ENCODE measurements at regions not wholly inside any gene's neighbourhood (a gene's known extent, or its start where the extent isn't known, plus 50 kb on each side); places are given as distances from the start of the nearest gene placed in this dataset.

DNA sequence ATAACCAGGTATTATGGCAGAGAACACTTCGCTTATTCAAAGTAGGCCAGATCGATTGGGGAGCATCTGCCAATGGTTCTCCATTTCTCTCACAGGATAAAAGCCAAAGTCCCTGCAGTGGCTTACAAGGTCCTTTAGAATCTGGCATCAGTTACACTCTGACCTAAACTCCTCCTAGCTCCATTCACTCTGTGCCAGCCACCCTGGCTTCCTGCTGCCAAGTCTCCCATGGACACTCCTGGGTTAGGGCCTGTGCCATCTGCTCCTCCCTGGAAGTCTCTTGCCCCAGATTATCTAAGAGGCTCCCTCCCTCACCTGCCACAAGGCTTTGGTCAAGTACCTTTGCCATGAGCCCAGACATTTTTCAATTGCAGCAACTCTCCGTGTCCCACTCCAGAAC, 649.2 kb downstream of the DACH1 start:
- H3K4me3 ChIP-seq (ENCODE audit: low read depth in 2 of 2, low read length in 1 of 2): no peak overlapping the region
- H4K20me1 ChIP-seq (ENCODE audit: insufficient read depth): no peaks in the 10 kb centered on the region
- H3F3A ChIP-seq (replicated peaks; ENCODE audit: insufficient read depth): no peaks in the 10 kb centered on the region
- no peak overlapping the region for H2AFZ ChIP-seq (ENCODE audit: low read depth)
- H3K79me2 ChIP-seq (ENCODE audit: insufficient read depth): no peaks in the 10 kb centered on the region
- H3K9ac ChIP-seq: no peak overlapping the region
- TF ChIP-seq TAF1 (IDR thresholded peaks at IDR 0.05; ENCODE audit: borderline replicate concordance, low read depth, low read length) (no peak), CHD2 (IDR thresholded peaks at IDR 0.05; ENCODE audit: low read length, partially characterized antibody) (no peak), EZH2phosphoT487 (IDR thresholded peaks at IDR 0.05; ENCODE audit: borderline replicate concordance, low read depth) (no peak), REST (IDR thresholded peaks at IDR 0.05; ENCODE audit: low read depth, low read length) (no peak), GATA2 (CRISPR knock-in tag; IDR thresholded peaks at IDR 0.05) (no peak), MEF2A (IDR thresholded peaks at IDR 0.05; ENCODE audit: borderline replicate concordance, low read depth) (no peak), ELF1 (IDR thresholded peaks at IDR 0.05) (no peak), RAD21 (IDR thresholded peaks at IDR 0.05; ENCODE audit: low read length) (no peak), FOSL2 (IDR thresholded peaks at IDR 0.05; ENCODE audit: borderline replicate concordance, low read depth) (no peak), RFX5 (IDR thresholded peaks at IDR 0.05; ENCODE audit: low read length) (no peak), JUND (IDR thresholded peaks at IDR 0.05) (no peak)
- H3K27ac ChIP-seq (ENCODE audit: low read depth in 2 of 2, low read length in 1 of 2): no peak overlapping the region
- no peaks in the 10 kb centered on the region for H3K27me3 ChIP-seq (ENCODE audit: insufficient read depth)
- ChIA-PET POLR2A (no interaction called here), CTCF (no interaction called here)
- H3K9me3 ChIP-seq: no peaks in the 10 kb centered on the region
- DNase-seq: no peak
- no peak overlapping the region for H3K4me2 ChIP-seq
- H3K9me2 ChIP-seq: no peaks in the 10 kb centered on the region
- no peaks in the 10 kb centered on the region for H3K36me3 ChIP-seq (replicated peaks in 1 of 2; ENCODE audit: control insufficient read depth in 1 of 2, insufficient read depth in 2 of 2, low read length in 1 of 2)
- peaks cover 0 to 4% of the 10 kb centered on the region in 2 experiments; a peak in 2 of 4 replicates for H3K4me1 ChIP-seq (ENCODE audit: control insufficient read depth in 1 of 2, insufficient read depth in 2 of 2, low read depth in 1 of 2, low read length in 1 of 2)
- 67% methylated on average over 3 of the region's 3 CpGs for WGBS (ENCODE audit: low lambda C conversion rate)

GRCh38 chr13:71214821-71215220, 652.2 kb downstream of the DACH1 start:
- Histone ChIP-seq H2AFZ (ENCODE audit: low read depth) (no peak overlapping the region), H3F3A (replicated peaks; ENCODE audit: insufficient read depth) (no peaks in the 10 kb centered on the region), H3K79me2 (ENCODE audit: insufficient read depth) (no peaks in the 10 kb centered on the region), H3K27ac (ENCODE audit: low read depth in 2 of 2, low read length in 1 of 2) (no peak overlapping the region), H3K27me3 (ENCODE audit: insufficient read depth) (no peaks in the 10 kb centered on the region), H3K9ac (no peak overlapping the region), H3K9me2 (no peaks in the 10 kb centered on the region), H3K36me3 (replicated peaks in 1 of 2; ENCODE audit: control insufficient read depth in 1 of 2, insufficient read depth in 2 of 2, low read length in 1 of 2) (no peaks in the 10 kb centered on the region), H4K20me1 (ENCODE audit: insufficient read depth) (no peaks in the 10 kb centered on the region), H3K4me2 (no peak overlapping the region), H3K4me1 (ENCODE audit: control insufficient read depth in 1 of 2, insufficient read depth in 2 of 2, low read depth in 1 of 2, low read length in 1 of 2) (peaks cover 0 to 4% of the 10 kb centered on the region in 2 experiments; a peak in 2 of 4 replicates), H3K4me3 (ENCODE audit: low read depth in 2 of 2, low read length in 1 of 2) (no peak overlapping the region), H3K9me3 (no peaks in the 10 kb centered on the region)
- CTCF ChIA-PET: no interaction called here
- WGBS (ENCODE audit: low lambda C conversion rate): 85% methylated on average over 4 of the region's 4 CpGs
- POLR2A ChIA-PET: no interaction called here
- DNase-seq: no peak
- TF ChIP-seq USF2 (IDR thresholded peaks at IDR 0.05; ENCODE audit: borderline replicate concordance, low read depth, low read length) (no peak), ELF1 (IDR thresholded peaks at IDR 0.05) (no peak), YY1 (IDR thresholded peaks at IDR 0.05; ENCODE audit: low read depth) (no peak), POLR2AphosphoS5 (IDR thresholded peaks at IDR 0.05; ENCODE audit: low read depth, low read length) (no peak), IRF3 (IDR thresholded peaks at IDR 0.05; ENCODE audit: low read depth, low read length) (no peak), RCOR1 (IDR thresholded peaks at IDR 0.05; ENCODE audit: low read length) (no peak), TEAD4 (IDR thresholded peaks at IDR 0.05; ENCODE audit: borderline replicate concordance, insufficient read depth) (no peak), CHD2 (IDR thresholded peaks at IDR 0.05; ENCODE audit: low read length, partially characterized antibody) (no peak), EZH2phosphoT487 (IDR thresholded peaks at IDR 0.05; ENCODE audit: borderline replicate concordance, low read depth) (no peak), GATA2 (CRISPR knock-in tag; IDR thresholded peaks at IDR 0.05) (no peak), TAF1 (IDR thresholded peaks at IDR 0.05; ENCODE audit: borderline replicate concordance, low read depth, low read length) (no peak)
- TF ChIP-seq, protein P1, sequence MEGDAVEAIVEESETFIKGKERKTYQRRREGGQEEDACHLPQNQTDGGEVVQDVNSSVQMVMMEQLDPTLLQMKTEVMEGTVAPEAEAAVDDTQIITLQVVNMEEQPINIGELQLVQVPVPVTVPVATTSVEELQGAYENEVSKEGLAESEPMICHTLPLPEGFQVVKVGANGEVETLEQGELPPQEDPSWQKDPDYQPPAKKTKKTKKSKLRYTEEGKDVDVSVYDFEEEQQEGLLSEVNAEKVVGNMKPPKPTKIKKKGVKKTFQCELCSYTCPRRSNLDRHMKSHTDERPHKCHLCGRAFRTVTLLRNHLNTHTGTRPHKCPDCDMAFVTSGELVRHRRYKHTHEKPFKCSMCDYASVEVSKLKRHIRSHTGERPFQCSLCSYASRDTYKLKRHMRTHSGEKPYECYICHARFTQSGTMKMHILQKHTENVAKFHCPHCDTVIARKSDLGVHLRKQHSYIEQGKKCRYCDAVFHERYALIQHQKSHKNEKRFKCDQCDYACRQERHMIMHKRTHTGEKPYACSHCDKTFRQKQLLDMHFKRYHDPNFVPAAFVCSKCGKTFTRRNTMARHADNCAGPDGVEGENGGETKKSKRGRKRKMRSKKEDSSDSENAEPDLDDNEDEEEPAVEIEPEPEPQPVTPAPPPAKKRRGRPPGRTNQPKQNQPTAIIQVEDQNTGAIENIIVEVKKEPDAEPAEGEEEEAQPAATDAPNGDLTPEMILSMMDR (IDR thresholded peaks at IDR 0.05): no peak
- TF ChIP-seq, protein P2, sequence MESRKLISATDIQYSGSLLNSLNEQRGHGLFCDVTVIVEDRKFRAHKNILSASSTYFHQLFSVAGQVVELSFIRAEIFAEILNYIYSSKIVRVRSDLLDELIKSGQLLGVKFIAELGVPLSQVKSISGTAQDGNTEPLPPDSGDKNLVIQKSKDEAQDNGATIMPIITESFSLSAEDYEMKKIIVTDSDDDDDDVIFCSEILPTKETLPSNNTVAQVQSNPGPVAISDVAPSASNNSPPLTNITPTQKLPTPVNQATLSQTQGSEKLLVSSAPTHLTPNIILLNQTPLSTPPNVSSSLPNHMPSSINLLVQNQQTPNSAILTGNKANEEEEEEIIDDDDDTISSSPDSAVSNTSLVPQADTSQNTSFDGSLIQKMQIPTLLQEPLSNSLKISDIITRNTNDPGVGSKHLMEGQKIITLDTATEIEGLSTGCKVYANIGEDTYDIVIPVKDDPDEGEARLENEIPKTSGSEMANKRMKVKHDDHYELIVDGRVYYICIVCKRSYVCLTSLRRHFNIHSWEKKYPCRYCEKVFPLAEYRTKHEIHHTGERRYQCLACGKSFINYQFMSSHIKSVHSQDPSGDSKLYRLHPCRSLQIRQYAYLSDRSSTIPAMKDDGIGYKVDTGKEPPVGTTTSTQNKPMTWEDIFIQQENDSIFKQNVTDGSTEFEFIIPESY (IDR thresholded peaks at IDR 0.05; ENCODE audit: borderline replicate concordance, low read depth): no peak
